ENCODE measurements at regions not wholly inside any gene's neighbourhood (a gene's known extent, or its start where the extent isn't known, plus 50 kb on each side); places are given as distances from the start of the nearest gene placed in this dataset.

DNA sequence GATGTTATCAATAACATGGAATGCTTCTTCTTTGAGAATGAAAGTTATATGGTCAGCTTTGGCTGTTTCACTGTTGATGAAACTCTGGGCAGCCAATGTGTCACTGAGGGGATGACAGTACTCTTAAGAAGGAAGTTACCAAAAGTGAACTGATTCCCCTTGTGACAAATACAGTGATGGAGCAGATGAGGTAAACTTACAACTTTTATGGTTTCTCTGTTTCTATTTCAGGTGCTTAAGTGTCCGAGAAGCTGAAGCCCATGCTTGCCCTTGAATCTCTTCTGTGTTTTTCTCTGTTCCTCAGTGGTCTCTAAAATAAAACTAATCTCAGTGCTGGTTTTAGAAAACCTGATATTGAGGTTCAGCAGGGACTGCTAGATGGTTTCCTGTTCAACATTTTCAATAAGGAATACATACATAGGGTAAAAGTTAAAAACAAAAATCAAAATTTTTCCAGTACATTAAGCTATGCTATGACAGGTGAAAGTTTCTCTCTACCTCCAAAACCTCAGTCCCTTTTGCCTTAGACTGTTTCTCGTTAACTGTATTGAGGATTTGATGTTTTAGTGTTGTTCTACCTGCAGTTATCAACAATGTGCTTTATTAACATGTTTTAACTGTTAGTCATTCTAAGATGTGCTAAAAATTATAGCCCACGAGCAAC is 454.4 kb upstream of the ADGRL4 start:
- TF ChIP-seq CTCF (IDR thresholded peaks at IDR 0.05 in 4 of 5, conservative IDR thresholded peaks at IDR 0.05 in 1 of 5) (no peak), POLR2A (IDR thresholded peaks at IDR 0.05) (no peak)
- H3K4me3 ChIP-seq, result no peak overlapping the region
- no peaks in the 10 kb centered on the region for H3K27me3 ChIP-seq
- no peaks in the 10 kb centered on the region for H3K4me1 ChIP-seq
- no peaks in the 10 kb centered on the region for H3K9me3 ChIP-seq
- H3K27ac ChIP-seq, result no peak overlapping the region
- DNase-seq, result no peak
- intact Hi-C loops (cut with DNase I; ENCODE audit: low total_unique reads) (no loop called here), in situ Hi-C loops (cut with MboI; ENCODE audit: low sequenced_read_pairs in 4 of 4) (no loop called here)
- H3K36me3 ChIP-seq, result no peaks in the 10 kb centered on the region
- ATAC-seq, result no peak

DNA sequence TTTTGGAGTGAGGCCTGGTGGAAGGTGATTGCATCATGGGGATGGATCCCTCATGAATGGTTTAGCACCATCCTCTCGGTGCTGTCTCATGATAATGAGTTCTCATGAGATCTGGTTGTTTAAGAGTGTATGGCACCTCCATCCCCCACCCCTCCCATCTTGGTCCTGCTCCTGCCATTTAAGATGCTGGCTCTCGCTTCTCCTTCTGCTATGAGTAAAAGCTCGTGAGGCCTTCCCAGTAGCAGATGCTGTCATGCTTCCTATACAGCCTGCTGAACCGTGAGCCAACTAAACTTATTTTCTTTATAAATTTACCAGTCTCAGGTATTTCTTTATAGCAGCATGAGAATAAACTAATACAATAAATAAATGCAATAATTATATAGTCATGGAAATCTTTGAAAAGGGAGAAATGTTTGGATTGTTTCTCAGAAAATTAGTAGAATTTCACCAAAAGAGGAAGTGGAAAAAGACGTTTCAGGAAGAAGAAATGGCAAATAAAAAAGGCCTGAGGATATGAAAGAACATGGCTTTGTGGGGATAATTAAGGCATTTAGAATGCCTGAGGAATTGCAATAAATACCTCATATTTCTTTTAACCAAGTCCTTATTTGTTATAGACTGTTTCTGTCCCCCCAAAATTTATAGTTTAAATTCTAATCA is 451.2 kb upstream of the ADGRL4 start:
- no peak for TF ChIP-seq POLR2A (IDR thresholded peaks at IDR 0.05)
- no peak for TF ChIP-seq CTCF (IDR thresholded peaks at IDR 0.05 in 4 of 5, conservative IDR thresholded peaks at IDR 0.05 in 1 of 5)
- intact Hi-C loops (cut with DNase I; ENCODE audit: low total_unique reads) (no loop called here), in situ Hi-C loops (cut with MboI; ENCODE audit: low sequenced_read_pairs in 4 of 4) (no loop called here)
- ATAC-seq, result no peak
- no peak for DNase-seq
- H3K9me3 ChIP-seq, result no peaks in the 10 kb centered on the region
- H3K27me3 ChIP-seq, result no peaks in the 10 kb centered on the region
- H3K36me3 ChIP-seq, result no peaks in the 10 kb centered on the region
- H3K27ac ChIP-seq, result no peak overlapping the region
- H3K4me1 ChIP-seq, result no peaks in the 10 kb centered on the region
- no peak overlapping the region for H3K4me3 ChIP-seq

DNA sequence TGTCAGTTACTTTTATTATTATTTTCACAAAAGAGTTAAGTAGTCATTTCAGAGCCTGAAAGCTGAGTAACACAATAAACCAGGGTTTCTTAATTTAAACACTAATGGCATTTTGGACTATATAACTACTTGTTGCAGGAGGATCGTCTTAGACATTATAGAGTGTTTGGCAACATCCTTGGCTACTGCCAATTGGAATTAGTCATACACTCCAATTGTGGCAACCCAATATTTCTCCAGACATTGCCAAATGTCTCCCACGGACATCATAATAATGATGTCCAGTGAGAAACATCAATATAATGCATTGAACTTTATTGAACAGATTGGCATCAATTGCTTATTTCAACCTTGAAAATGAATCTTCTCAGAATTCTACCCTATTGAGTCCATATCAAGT is 441.9 kb upstream of the ADGRL4 start:
- Histone ChIP-seq H3K27ac (no peak overlapping the region), H3K4me1 (no peaks in the 10 kb centered on the region), H3K36me3 (no peaks in the 10 kb centered on the region), H3K4me3 (no peak overlapping the region), H3K9me3 (no peaks in the 10 kb centered on the region), H3K27me3 (no peaks in the 10 kb centered on the region)
- in situ Hi-C loops (cut with MboI; ENCODE audit: low sequenced_read_pairs in 4 of 4) (no loop called here), intact Hi-C loops (cut with DNase I; ENCODE audit: low total_unique reads) (no loop called here)
- ATAC-seq (no peak), DNase-seq (no peak)
- TF ChIP-seq POLR2A (IDR thresholded peaks at IDR 0.05) (no peak), CTCF (IDR thresholded peaks at IDR 0.05 in 4 of 5, conservative IDR thresholded peaks at IDR 0.05 in 1 of 5) (no peak)

DNA sequence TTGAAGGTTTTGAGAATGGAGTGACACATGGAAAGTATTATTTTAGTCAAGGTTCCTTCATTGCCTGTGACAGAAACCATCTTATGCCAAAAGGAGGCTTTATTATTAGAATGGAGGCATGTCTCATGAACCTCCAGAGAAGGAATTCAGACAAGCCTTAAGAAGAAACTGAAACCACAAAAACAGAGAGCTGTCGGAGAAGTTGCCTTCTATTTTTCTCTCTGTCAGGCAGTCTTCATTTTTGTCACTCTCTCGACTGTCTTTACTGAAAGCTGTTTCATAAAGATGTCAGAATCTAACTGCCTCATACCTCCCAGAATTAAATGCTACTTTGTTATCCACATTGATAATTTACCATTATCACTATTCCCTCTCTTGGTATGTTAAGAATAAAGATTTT is 434.7 kb upstream of the ADGRL4 start:
- H3K4me1 ChIP-seq, result no peaks in the 10 kb centered on the region
- TF ChIP-seq POLR2A (IDR thresholded peaks at IDR 0.05), result no peak
- no peak for TF ChIP-seq CTCF (IDR thresholded peaks at IDR 0.05 in 4 of 5, conservative IDR thresholded peaks at IDR 0.05 in 1 of 5)
- H3K4me3 ChIP-seq, result no peak overlapping the region
- intact Hi-C loops (cut with DNase I; ENCODE audit: low total_unique reads) (no loop called here), in situ Hi-C loops (cut with MboI; ENCODE audit: low sequenced_read_pairs in 4 of 4) (no loop called here)
- no peaks in the 10 kb centered on the region for H3K27me3 ChIP-seq
- DNase-seq (no peak), ATAC-seq (no peak)
- no peak overlapping the region for H3K27ac ChIP-seq
- no peaks in the 10 kb centered on the region for H3K9me3 ChIP-seq
- no peaks in the 10 kb centered on the region for H3K36me3 ChIP-seq
